HPDE6-E6E7 (cell line): ENCODE measurements at regions not wholly inside any gene's neighbourhood (a gene's known extent, or its start where the extent isn't known, plus 50 kb on each side); places are given as distances from the start of the nearest gene placed in this dataset.
"Not testable (repeated sequence)": the region's sequence is repeated elsewhere in the genome, so short reads cannot be mapped to it uniquely, and the experiment has no call there.

Experiments
- DNase-seq: peaks from one replicate; pipeline ENCODE4 v3.0.0; 2011; ENCODE audit warnings: missing footprints; ENCODE audit errors: extremely low spot score

DNA sequence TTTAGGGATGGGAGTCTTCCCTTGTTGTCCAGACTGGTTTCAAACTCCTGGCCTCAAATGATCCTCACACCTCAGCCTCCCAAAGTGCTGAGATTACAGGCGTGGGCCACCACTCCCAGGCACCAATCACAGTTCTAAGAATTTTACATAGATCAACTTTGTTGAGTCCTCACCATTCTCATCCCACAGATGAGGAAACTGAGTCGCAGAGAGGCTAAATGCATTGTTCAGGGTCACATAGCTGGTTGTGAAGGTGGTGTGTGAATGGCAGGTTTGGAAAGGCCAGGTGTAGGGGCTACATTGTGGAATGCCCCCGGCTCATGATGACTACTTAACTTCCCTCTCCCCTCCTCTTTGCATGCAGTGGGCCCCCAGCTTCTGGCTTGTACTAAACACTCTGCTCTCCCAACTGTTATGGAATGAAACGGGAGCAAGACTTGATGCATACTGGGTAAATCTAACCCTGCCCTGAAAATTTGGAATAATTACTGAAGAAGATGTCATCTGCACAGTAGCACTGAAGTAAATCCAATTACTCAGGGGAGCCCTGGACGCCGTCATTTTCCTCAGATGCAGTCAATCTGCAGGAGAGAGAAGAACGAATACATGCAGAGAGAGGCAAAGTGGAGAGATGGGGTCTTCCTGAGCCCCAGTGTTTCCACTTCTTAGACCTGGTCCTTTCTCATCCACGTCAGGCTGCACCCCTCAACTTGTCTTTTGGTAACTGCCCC lies 102.3 kb upstream of the ZNF217 start:
- DNase-seq = no peak

DNA sequence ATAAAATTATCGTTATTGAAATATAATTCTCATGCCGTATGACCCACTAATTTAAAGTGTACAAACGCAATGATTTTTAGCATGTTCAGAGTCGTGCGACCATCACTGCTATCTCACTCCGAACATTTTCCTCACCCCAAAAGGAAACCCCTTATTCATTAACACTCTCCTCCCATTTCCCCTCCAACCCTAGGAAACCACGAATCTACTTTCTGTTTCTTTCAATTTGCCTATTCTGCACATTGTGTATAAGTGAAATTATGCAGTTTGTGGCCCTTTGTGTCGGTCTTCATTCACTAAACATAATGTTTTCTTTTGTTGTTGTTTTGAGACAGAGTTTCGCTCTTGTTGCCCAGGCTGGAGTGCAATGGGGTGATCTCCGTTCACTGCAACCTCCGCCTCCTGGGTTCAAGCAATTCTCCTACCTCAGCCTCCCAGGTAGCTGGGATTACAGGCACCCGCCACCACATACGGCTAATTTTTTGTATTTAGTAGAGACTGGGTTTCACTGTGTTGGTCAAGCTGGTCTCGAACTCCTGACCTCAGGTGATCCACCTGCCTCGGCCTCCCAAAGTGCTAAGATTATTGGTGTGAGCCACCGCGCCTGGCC lies 99.7 kb upstream of the ZNF217 start:
- no peak for DNase-seq

DNA sequence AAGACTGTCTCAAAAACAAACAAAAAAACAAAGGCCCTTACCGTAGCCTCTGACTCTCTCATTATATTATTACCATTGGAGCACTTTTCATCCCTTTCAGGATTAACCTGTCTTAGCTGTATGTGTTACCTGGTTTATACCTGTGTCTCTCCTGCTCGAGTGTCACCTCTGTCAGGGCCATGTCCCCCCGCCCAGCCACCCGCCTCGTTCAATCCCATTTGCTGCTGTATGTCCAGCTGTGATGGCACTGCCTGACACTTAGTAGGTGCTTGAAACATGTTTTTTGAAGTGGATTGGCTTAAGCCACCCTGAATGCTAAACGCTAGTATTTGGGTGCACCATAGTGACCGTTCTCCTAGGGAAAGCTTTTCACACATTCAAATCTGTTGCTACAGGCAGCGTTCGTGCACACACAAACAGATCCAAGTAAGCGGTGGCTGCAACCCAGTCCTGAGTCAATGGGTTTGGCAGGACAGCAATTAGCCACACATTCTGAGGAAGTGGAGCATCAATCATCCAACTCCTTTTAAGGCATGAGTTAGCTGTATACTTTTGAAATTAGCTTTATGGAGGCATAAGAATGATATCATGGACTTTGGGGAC lies 98.9 kb upstream of the ZNF217 start:
- no peak for DNase-seq

DNA sequence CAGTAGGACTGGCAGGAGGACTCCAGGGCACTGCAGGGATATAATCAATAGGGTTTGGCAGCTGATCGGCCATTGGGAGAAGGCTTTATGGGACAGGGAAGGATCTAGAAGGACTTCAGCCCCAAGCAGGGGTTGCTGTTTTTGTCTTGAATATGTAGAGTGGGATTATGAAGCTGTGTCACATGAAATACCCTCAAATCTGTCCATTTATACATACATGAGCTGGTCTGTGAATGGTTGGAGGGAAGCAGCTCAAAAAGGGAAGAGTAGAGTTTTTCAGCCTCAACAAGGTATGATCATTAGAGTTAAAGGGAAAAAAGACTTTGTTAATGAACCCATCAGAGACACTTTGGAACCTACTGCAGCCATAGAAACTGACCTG lies 98.2 kb upstream of the ZNF217 start:
- no peak for DNase-seq

DNA sequence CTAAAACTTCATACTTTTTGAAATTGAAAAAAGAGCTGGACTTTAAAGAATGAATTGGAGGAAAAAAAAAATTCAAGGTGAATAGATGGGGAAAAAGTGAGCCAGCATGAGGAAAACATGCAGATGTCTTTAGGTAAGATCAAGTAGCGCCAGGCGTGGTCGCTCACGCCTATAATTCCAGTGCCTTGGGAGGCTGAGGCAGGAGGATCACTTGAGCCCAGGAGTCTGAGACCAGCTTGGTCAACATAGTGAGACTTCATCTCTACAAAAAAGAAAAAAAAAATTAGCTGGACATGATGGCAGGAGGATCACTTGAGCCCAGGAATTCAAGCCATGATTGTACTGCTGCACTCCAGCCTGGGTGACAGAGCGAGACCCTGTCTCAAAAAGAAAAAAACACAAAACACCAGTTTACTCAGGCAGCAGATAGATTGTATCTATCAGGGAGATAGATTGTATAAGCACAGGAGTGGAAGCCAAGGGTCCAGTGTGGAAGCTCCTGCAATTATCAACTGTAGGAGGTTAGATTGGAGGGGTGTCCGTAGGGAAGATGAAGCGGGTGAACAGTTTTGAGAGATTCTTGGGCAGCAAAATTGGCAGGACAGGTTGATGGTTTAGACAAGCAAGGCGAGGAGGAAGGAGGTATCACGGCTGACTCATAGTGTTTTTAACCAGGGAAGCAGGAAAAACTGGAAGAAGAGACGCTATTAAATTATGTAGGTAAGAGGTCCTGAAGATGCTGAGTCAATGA lies 97.6 kb upstream of the ZNF217 start:
- DNase-seq = peak; percentile 95

DNA sequence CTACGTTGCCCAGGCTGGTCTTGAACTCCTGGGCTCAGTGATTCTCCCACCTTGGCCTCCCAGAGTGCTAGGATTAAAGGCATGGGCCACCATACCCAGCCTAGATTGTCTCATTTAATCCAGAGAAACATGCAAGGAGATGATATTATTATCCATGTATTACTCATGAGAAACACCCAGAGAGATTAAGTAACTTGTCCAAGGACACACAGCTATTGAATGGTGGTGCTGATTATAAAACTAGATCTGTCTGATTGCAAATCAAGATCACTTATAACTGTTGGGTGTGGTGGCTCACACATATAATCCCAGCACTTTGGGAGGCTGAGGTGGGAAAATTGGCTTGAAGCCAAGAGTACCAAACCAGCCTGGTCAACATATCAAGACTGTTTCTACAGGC lies 94.4 kb upstream of the ZNF217 start:
- no peak for DNase-seq

DNA sequence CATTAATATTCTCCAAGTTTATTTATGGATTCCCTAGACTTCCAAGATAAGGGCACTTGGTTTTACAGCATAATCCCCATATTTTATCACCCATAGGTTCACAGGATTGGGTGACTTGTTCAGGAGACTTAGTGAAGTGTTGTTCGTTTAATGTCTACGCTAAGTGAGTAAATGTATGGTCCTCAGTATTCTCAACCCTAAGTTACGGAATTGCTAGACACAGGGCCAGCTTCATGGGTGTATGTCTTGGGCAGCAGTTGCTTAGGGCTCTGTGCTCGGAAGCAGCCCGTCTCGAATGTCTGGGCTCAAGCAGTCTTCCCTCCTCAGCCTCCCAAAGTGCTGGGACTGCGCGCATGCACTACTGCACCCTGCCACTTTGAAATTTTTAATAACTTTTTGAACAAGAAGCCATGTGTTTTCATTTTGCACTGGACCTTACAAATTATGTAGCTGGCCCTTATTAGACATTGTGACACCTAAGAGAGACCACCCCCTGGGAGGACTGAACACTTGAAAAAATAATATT lies 91.5 kb upstream of the ZNF217 start:
- DNase-seq = no peak

DNA sequence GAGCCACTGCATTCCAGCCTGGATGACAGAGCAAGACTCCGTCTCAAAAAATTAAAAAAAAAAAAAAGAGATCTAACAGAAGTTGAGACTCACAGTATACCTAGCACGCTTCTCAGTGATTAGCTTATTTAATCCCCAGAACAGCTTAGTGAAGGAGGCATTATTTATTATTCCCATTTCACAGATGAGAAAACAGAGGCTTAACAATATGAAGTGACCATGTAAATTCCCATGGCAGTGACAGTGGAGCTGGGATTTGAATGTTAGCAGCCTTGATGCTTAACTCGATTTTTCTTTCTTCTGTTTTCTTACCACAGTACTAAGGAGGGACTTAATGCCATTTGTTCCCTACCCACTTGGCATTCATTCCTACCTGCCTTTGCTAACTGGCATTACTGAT lies 89.9 kb upstream of the ZNF217 start:
- no peak for DNase-seq

DNA sequence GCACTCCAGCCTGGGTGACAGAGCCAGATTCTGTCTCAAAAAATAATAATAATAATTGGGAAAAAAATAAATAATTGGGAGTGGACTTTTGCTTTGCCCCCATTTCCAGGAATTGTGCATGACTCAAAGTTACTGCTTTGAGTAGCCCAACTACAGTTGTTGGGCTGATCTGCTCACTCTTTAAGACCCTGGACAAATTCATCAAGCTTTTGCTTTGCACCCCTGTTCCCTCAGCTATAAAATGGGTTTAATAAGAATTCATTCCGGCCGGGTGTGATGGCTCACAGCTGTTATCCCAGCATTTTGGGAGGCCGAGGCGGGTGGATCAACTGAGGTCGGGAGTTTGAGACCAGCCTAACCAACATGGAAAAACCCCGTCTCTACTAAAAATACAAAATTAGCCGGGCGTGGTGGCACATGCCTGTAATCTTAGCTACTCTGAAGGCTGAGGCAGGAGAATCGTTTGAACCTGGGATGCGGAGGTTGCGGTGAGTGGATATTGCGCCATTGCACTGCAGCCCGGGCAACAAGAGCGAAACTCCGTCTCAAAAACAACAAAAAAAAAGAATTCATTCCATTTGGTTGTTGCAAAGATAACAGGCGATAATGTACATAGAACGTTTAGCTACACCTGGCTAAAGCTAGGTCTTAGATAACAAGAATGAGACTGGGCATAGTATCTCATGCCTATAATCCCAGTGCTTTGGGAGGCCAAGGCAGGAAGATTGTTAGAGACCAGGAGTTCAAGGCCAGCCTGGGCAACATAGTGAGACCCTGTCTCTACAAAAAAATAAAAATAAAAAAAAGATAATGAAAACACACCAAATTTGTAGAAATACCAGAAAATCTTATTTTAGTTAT lies 87.9 kb upstream of the ZNF217 start:
- no peak for DNase-seq

DNA sequence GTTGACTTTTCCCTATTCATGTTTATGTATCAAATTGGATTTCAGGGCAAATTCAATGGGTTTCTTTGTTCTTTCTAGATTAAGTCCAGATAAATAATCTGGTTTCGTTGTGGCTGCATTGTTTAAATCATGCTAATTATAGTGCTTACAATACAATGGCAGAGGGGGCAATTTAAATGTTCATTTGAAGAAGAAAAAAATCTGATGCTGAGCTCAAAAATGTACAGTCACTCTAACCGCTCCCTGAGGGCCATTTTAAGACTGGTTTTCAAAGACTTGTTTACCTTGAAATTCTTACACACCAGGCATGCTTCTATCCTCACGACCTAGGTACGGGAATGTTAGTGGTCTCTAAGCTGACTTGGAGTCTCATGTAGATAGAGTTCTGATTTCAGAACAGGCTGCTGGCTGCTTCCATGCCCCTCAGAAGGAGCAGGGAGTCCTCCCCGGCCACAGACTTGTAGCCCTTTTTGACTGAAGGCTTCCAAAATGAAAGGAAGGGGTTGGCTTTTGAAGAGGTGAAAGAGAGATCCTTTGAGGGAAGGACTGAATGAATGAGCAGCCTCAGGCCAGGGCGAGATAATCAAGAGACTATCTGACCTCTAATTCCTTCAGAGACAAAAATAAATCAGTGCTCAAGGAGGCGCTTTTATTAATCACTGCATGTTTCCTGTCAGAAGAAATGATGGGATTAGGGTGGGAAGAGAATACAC lies 86.1 kb upstream of the ZNF217 start:
- DNase-seq = no peak

DNA sequence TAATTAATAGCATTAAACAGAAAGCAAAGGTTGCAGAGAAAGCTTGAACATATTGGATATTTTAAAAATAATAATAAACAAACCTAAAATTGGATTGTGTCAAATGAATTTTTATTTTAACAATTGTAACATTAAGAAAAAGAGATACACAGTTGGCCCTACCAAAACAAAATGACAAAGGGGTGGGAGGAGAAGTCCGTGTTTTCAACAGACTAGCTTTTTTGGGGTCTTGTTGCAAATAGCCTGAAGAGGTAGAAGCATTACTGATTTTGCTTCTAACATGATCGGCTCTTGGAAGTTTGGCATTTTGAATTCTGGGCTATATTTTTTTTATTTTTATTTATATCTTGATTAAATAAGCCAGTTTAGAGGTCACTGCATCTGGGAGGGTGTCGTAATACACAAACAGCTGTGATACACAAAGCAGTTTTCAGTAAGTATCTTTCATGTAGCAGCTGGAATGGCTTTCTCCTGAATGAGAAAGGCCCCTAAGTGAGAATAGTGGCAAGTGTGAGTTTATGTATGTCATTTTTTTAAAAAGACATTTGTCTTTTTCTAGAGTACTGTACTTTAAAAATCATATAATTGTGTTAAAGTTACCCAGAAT lies 85.5 kb upstream of the ZNF217 start:
- no peak for DNase-seq

DNA sequence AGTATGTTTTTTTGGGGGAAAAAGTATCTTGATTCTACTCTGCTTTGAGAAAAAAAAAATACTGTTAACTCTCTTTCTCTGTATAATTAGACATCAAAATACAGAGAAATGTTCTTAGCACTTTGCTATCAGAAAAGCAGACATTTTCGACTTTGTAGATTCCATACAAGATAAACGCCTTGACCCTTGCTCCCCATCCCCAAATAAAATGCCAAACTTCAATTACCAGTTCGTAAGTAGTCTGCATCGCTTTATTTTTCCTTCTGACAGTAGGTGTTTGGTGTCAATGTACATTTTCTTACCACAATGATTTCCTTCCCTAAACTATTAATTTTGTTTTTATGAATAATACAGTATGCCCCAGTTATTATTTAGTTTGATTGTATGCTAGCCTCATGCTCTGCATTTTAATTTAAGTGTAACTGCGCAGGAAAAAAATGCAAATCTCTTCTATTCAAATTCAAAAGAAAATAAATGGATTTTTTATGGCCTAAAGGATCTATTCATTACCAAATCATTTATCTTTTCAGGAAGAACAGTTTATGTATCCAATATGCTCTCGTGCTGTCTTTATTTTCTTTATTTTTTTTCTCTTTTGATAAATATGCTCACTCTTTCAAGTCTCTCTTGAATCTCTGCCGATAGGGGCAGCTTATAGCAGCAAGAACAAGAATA lies 84.8 kb upstream of the ZNF217 start:
- DNase-seq = no peak

DNA sequence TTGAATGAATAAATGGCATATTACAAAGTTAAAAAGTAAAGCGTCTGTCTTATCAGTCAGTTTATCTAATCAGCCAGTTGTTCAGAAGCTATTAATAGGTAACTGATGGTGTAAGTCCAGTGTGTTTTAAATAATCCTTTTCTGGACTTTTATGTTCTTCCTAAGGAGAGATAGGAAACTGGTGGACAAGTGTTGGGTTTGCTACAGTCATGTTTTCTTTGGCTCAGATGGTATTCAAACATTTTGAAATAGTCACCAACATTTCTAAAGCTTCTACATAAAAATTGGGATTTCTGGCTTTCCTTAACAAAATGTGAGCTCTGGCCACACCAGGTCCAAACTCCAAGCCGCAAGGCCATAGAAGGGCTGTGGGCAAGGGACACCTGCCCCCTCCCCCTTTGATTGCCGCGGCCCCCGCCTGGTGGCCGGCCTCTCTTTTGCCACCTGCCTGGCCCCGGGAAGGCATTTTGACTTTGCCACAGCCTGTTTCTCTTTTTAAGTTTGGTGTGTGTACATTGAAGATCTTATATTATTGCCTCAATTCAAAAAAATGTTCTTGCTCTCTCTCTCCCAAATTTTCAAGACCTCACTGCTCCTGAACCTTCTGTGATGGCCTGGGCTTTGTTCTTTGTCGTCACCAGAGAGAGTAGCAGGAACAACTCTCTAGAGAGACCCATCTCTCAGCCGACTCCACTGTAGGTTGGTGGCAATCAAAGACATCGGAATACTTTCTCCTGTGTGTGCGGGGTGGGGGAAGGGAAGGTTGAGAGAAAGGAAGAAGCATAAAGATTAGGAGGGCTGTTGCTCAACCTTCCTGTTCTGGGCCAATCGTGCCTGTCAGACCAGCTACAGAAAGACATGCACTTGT lies 84.0 kb upstream of the ZNF217 start:
- DNase-seq = no peak

DNA sequence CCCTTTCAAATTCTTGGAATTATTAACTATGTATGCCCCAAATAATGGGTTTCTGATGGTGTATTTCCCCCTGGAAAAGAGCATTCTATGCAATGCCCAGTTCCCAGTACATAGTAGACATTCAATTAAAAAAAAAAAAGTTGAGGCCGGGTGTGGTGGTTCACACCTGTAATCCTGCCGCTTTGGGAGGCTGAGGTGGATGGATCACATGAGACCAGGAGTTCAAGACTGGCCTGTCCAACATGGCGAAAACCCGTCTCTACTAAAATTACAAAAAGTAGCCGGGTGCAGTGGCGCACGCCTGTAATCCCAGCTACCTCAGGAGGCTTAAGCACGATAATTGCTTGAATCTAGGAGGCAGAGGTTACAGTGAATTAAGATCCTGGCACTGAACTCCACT lies 83.3 kb upstream of the ZNF217 start:
- DNase-seq = no peak

DNA sequence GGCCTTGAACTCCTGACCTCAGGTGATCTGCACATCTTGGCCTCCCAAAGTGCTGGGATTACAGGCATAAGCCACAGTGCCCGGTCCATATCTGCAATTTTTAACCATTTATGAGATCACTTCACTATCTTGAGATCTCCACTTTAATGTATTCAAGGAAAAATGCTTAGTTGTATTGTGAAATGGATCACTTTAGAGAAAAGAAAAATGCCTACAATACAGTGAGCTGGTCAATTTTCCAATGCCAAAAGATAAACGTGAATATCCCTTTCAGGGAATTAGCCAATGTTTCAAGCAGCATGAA lies 82.8 kb upstream of the ZNF217 start:
- DNase-seq = no peak

DNA sequence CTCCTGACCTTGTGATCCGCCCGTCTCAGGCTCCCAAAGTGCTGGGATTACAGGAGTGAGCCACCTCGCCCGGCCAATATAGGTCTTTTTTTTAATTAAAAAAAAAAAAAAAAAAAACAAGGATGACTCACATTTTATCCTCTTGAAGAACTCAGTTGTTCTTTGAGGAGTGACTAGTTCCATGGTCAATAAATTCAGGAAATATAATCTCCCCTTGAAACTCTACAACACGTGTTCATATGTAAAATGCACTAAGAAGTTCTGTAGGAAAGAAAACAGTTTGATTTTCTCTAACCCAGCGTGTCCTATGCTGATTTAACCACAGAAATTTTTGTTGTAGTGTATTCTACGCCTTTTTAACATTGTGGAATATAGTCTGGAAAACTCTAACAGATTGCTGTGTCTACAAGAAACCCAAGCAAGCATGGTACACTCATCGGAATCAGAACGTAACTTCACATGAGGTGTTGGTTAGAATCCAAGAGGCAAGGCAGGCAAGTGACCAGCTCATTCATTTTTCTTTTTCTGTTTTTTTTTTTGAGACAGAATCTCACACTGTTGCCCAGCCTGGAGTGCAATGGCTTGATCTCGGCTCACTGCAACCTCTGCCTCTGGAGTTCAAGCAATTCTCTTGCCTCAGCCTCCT lies 79.0 kb upstream of the ZNF217 start:
- DNase-seq = no peak

DNA sequence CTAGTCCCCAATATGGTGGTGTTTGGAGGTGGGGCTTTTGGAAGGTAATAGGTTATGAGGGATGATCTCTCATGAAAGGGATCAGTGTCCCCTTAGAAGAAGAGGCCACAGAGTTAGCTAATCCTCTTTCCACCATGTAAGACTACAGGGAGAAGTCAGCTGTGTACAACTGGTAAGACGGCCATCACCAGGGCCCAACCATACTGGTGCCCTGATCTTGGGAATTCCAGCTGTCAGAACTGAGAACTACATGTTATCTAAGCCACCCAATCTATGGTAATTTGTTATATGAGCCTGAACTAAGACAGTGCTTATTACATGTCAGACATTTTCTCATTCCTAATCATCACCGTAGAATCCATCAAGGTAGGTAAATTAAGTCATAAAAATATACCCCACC lies 77.7 kb upstream of the ZNF217 start:
- no peak for DNase-seq

DNA sequence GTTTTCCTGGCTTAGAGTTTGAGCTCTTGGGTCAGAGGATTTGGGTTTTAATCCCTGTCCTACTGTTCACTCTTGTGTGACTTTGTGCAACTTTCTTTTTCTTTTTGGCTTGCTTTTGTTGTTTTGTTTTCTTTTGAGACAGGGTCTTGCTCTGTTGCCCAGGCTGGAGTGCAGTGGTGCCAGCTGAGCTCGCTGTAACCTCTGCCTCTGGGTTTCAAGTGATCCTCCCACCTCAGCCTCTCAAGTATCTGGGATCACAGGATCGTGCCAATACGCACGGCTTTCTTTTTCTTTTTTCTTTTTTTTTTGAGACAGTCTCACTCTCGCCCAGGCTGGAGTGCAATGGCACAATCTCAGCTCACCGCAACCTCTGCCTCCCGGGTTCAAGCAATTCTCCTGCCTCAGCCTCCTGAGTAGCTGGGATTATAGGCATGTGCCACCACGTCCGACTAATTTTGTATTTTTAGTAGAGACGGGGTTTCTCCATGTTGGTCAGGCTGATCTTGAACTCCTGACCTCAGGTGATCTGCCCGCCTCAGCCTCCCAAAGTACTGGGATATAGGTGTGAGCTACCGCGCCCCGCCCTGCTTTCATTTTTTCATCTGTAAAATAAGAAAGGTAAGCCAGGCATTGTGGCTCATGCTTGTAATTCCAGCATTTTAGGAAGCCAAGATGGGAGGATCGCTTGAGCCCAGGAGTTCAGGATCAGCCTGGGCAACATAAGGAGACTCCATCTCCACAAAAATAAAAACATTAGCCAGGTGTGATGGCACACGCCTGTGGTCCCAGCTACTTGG lies 76.1 kb upstream of the ZNF217 start:
- not testable (repeated sequence) for DNase-seq
